ENCODE measurements at regions not wholly inside any gene's neighbourhood (a gene's known extent, or its start where the extent isn't known, plus 50 kb on each side); places are given as distances from the start of the nearest gene placed in this dataset.

DNA sequence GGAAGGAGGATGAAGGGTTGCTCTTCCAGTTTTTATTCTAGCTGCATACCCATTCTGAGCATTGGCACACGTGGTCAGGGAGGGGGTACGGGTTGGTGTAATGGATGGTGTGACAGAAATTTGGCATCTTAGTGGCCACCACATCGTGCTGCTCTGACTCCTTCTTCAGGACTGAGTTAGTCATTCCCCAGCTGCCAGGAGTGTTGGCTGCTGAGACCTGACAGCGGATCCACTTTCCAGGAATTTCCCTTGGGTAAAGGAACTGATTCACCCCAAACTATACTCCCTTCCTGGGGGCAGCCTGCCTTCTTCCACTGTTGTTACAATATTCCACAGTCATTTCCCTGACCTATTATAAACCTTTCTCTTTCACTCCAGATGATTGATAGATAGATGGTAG lies 595.5 kb upstream of the KLHL1 start:
- H3K36me3 ChIP-seq (ENCODE audit: control insufficient read depth, insufficient read depth, low read length): no peaks in the 10 kb centered on the region

DNA sequence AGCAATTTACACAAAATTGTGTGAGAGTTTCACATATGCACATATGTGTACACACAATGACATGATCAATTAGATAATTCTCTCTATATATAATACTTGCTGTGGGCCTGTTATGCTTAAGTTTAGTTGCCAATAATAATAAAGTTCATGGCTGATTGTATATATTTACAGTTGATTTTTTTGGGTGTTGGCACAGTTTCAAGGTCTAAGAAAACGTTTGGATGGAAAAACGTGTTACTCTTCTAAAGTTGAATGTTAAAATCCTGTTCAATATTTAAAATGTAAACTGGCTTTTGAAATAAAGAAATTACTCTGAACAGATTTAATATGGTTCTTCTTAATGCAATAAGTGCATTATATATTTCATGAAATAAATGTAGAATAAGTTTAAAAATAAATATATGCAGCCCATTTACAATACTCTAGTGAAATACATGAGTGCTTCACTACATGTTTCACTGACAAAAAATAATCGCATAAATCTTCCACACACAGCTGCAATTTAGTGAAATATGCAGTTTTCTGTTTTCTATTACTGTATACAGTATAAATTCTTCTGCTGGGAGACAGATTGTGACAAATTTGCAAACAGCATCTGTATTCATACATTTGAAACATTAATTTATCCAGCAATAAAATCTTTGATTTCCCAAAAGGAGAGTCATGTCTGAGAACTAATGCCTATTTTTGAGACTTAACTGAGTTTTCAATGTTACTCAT lies 586.9 kb upstream of the KLHL1 start:
- Histone ChIP-seq H3K9ac (ENCODE audit: low read length) (no peak overlapping the region), H3K27me3 (ENCODE audit: control insufficient read depth, insufficient read depth, low read length) (no peaks in the 10 kb centered on the region), H3K4me3 (ENCODE audit: low read length) (no peak overlapping the region), H3K27ac (ENCODE audit: low read depth, low read length) (no peak overlapping the region), H3K36me3 (ENCODE audit: control insufficient read depth, insufficient read depth, low read length) (no peaks in the 10 kb centered on the region), H3K4me1 (ENCODE audit: control insufficient read depth, insufficient read depth, low read length) (no peaks in the 10 kb centered on the region)

More for the DNA sequence above, 595.5 kb upstream of the KLHL1 start:
- Histone ChIP-seq H3K9ac (ENCODE audit: low read length) (no peak overlapping the region), H3K4me3 (ENCODE audit: low read length) (no peak overlapping the region), H3K4me1 (ENCODE audit: control insufficient read depth, insufficient read depth, low read length) (no peaks in the 10 kb centered on the region), H3K27me3 (ENCODE audit: control insufficient read depth, insufficient read depth, low read length) (no peaks in the 10 kb centered on the region), H3K27ac (ENCODE audit: low read depth, low read length) (no peak overlapping the region)

GRCh38 chr13:70668983-70669382 lies 560.7 kb upstream of the KLHL1 start:
- Histone ChIP-seq H3K36me3 (ENCODE audit: control insufficient read depth, insufficient read depth, low read length) (no peaks in the 10 kb centered on the region), H3K27ac (ENCODE audit: low read depth, low read length) (no peak overlapping the region), H3K27me3 (ENCODE audit: control insufficient read depth, insufficient read depth, low read length) (no peaks in the 10 kb centered on the region), H3K9ac (ENCODE audit: low read length) (no peak overlapping the region), H3K4me1 (ENCODE audit: control insufficient read depth, insufficient read depth, low read length) (no peaks in the 10 kb centered on the region), H3K4me3 (ENCODE audit: low read length) (no peak overlapping the region)

DNA sequence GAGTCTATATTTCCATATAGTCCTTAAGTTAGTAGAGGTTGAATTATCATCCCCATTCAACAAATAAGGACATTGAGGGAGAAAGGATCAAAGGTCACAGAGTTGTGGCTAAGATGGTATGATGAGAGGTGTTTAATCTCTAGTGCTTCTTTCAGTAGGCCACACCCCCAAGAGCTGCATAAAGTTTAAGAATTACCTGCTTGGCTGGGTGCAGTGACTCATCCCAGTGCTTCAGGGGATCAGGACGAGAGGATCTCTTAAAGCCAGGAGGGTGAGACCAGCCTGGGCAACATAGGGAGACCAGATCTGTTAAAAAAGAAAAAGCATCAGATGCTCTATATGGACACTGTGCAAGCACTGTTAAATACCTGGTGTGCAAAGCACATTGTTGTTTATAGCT lies 560.0 kb upstream of the KLHL1 start:
- Histone ChIP-seq H3K27ac (ENCODE audit: low read depth, low read length) (no peak overlapping the region), H3K4me1 (ENCODE audit: control insufficient read depth, insufficient read depth, low read length) (no peaks in the 10 kb centered on the region)

GRCh38 chr13:70666883-70667556 lies 558.8 kb upstream of the KLHL1 start:
- Histone ChIP-seq H3K4me1 (ENCODE audit: control insufficient read depth, insufficient read depth, low read length) (no peaks in the 10 kb centered on the region), H3K36me3 (ENCODE audit: control insufficient read depth, insufficient read depth, low read length) (no peaks in the 10 kb centered on the region), H3K9ac (ENCODE audit: low read length) (no peak overlapping the region), H3K4me3 (ENCODE audit: low read length) (no peak overlapping the region), H3K27me3 (ENCODE audit: control insufficient read depth, insufficient read depth, low read length) (no peaks in the 10 kb centered on the region), H3K27ac (ENCODE audit: low read depth, low read length) (no peak overlapping the region)

More for the DNA sequence above, 560.0 kb upstream of the KLHL1 start:
- Histone ChIP-seq H3K9ac (ENCODE audit: low read length) (no peak overlapping the region), H3K36me3 (ENCODE audit: control insufficient read depth, insufficient read depth, low read length) (no peaks in the 10 kb centered on the region), H3K4me3 (ENCODE audit: low read length) (no peak overlapping the region), H3K27me3 (ENCODE audit: control insufficient read depth, insufficient read depth, low read length) (no peaks in the 10 kb centered on the region)

GRCh38 chr13:70662231-70662940 lies 554.1 kb upstream of the KLHL1 start:
- no peak overlapping the region for H3K27ac ChIP-seq (ENCODE audit: low read depth, low read length)
- no peaks in the 10 kb centered on the region for H3K36me3 ChIP-seq (ENCODE audit: control insufficient read depth, insufficient read depth, low read length)
- H3K9ac ChIP-seq (ENCODE audit: low read length): no peak overlapping the region
- H3K4me3 ChIP-seq (ENCODE audit: low read length): no peak overlapping the region
- no peaks in the 10 kb centered on the region for H3K27me3 ChIP-seq (ENCODE audit: control insufficient read depth, insufficient read depth, low read length)
- no peaks in the 10 kb centered on the region for H3K4me1 ChIP-seq (ENCODE audit: control insufficient read depth, insufficient read depth, low read length)

- Histone ChIP-seq H3K27me3 (ENCODE audit: control insufficient read depth, insufficient read depth, low read length) (no peaks in the 10 kb centered on the region), H3K4me3 (ENCODE audit: low read length) (no peak overlapping the region), H3K4me1 (ENCODE audit: control insufficient read depth, insufficient read depth, low read length) (no peaks in the 10 kb centered on the region), H3K9ac (ENCODE audit: low read length) (no peak overlapping the region), H3K36me3 (ENCODE audit: control insufficient read depth, insufficient read depth, low read length) (no peaks in the 10 kb centered on the region), H3K27ac (ENCODE audit: low read depth, low read length) (no peak overlapping the region)
These were observed 535.8 kb upstream of the KLHL1 start for GRCh38 chr13:70644052-70644451.

DNA sequence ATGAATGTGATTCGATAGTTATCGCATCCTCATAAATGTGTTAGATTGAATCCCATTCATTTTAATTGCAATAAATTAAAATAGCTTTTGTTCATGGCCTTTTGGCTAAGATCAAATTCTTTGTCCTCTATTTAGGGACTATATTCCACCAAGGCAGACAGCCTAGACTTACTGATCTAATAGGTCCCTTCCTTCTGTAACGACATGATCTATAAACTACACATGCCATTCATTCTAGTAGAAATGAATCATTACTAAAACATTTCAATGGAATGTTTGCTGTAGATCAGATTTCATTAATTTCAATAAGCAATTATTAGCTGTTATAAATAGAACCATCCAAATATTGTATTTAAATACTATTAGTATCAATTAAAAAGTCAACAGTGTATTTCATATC lies 526.6 kb upstream of the KLHL1 start:
- no peak overlapping the region for H3K4me3 ChIP-seq (ENCODE audit: low read length)
- no peaks in the 10 kb centered on the region for H3K27me3 ChIP-seq (ENCODE audit: control insufficient read depth, insufficient read depth, low read length)
- no peaks in the 10 kb centered on the region for H3K4me1 ChIP-seq (ENCODE audit: control insufficient read depth, insufficient read depth, low read length)
- H3K36me3 ChIP-seq (ENCODE audit: control insufficient read depth, insufficient read depth, low read length): no peaks in the 10 kb centered on the region
- no peak overlapping the region for H3K9ac ChIP-seq (ENCODE audit: low read length)
- H3K27ac ChIP-seq (ENCODE audit: low read depth, low read length): no peak overlapping the region

- Histone ChIP-seq H3K9ac (ENCODE audit: low read length) (no peak overlapping the region), H3K4me3 (ENCODE audit: low read length) (no peak overlapping the region), H3K27ac (ENCODE audit: low read depth, low read length) (no peak overlapping the region), H3K4me1 (ENCODE audit: control insufficient read depth, insufficient read depth, low read length) (no peaks in the 10 kb centered on the region), H3K27me3 (ENCODE audit: control insufficient read depth, insufficient read depth, low read length) (no peaks in the 10 kb centered on the region), H3K36me3 (ENCODE audit: control insufficient read depth, insufficient read depth, low read length) (no peaks in the 10 kb centered on the region)
These were observed 522.0 kb upstream of the KLHL1 start for GRCh38 chr13:70630247-70630646.

- no peaks in the 10 kb centered on the region for H3K4me1 ChIP-seq (ENCODE audit: control insufficient read depth, insufficient read depth, low read length)
- H3K36me3 ChIP-seq (ENCODE audit: control insufficient read depth, insufficient read depth, low read length): no peaks in the 10 kb centered on the region
- H3K27me3 ChIP-seq (ENCODE audit: control insufficient read depth, insufficient read depth, low read length): no peaks in the 10 kb centered on the region
- H3K27ac ChIP-seq (ENCODE audit: low read depth, low read length): no peak overlapping the region
- no peak overlapping the region for H3K9ac ChIP-seq (ENCODE audit: low read length)
- H3K4me3 ChIP-seq (ENCODE audit: low read length): no peak overlapping the region
These were observed 515.0 kb upstream of the KLHL1 start for GRCh38 chr13:70623239-70623638.

GRCh38 chr13:70622796-70623195 lies 514.5 kb upstream of the KLHL1 start:
- H3K27me3 ChIP-seq (ENCODE audit: control insufficient read depth, insufficient read depth, low read length): no peaks in the 10 kb centered on the region
- no peaks in the 10 kb centered on the region for H3K4me1 ChIP-seq (ENCODE audit: control insufficient read depth, insufficient read depth, low read length)
- H3K36me3 ChIP-seq (ENCODE audit: control insufficient read depth, insufficient read depth, low read length): no peaks in the 10 kb centered on the region
- no peak overlapping the region for H3K27ac ChIP-seq (ENCODE audit: low read depth, low read length)
- H3K4me3 ChIP-seq (ENCODE audit: low read length): no peak overlapping the region
- no peak overlapping the region for H3K9ac ChIP-seq (ENCODE audit: low read length)

DNA sequence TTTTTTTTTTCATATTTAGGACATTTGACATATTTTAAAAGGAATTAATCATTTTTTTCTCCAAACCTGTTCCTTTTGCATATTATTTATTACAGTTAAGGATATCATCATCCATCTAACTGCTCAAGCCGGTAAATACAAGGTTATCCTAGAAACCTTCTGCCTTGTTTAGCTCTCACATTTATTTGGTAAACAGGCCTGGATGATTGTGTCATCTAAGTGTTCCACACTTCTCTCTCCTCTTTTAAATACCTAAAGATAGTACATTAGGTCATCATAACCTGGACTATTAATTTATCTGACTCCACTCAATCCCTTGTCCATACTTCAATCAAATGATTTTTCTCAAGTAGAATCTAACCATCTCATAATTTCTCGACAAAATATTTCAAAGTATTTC lies 511.7 kb upstream of the KLHL1 start:
- Histone ChIP-seq H3K27me3 (ENCODE audit: control insufficient read depth, insufficient read depth, low read length) (no peaks in the 10 kb centered on the region), H3K4me1 (ENCODE audit: control insufficient read depth, insufficient read depth, low read length) (no peaks in the 10 kb centered on the region), H3K4me3 (ENCODE audit: low read length) (no peak overlapping the region), H3K9ac (ENCODE audit: low read length) (no peak overlapping the region), H3K27ac (ENCODE audit: low read depth, low read length) (no peak overlapping the region), H3K36me3 (ENCODE audit: control insufficient read depth, insufficient read depth, low read length) (no peaks in the 10 kb centered on the region)
